ENCODE measurements at regions not wholly inside any gene's neighbourhood (a gene's known extent, or its start where the extent isn't known, plus 50 kb on each side); places are given as distances from the start of the nearest gene placed in this dataset.

DNA sequence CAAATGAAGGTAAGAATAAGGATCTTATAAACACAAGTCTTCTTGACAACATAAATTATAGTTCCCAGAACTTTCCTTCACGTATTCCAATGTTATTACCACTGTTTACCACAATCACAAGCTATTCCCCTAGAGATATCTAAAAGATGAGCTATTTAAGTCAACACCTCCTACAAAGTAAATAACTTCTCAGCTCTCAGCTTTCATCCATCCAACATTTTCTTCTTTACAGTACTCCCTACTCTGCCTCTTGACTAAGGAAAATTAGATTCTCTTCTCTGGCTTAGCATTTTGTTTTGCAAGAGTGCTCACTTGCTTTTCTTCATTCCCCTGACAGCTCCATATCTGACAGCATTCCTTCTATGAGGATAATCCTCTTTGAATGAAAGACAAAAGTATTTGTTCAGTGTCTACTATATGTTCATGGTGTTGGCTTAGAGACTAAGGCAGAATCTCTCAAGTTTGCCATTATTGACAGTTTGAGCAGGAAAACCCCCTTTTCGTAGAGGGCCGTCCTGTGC, 93.0 kb upstream of the IL6 start:
- no peak for TF ChIP-seq CTCF (IDR thresholded peaks at IDR 0.05)
- no peak for TF ChIP-seq PHF8 (IDR thresholded peaks at IDR 0.05; ENCODE audit: borderline replicate concordance, low read depth)
